Vagina (tissue), 2 donors: ENCODE measurements at regions not wholly inside any gene's neighbourhood (a gene's known extent, or its start where the extent isn't known, plus 50 kb on each side); places are given as distances from the start of the nearest gene placed in this dataset.
"Not testable (repeated sequence)": the region's sequence is repeated elsewhere in the genome, so short reads cannot be mapped to it uniquely, and the experiment has no call there.

Experiments used
- POLR2A ChIP-seq, 2 donors: fragments of 450-650 bp; IDR thresholded peaks; one replicate each; pipeline ENCODE4 v1.6.1; 2017; ENCODE audit warnings: antibody characterized with exemption in 2 of 2, mild to moderate bottlenecking in 2 of 2, moderate library complexity in 2 of 2
- TF ChIP-seq, protein P1 (sequence below), 3 experiments: fragments of 450-650 bp in 2 of 3; fragments of 200-600 bp in 1 of 3; sonication (generic) in 1 of 3; IDR thresholded peaks; one replicate each; pipeline ENCODE4 v1.5.1; 2017 to 2019; ENCODE audit warnings: antibody characterized with exemption in 3 of 3, mild to moderate bottlenecking in 2 of 3, moderate library complexity in 2 of 3

GRCh38 chr16:32865284-32865683 lies 189.3 kb upstream of the TP53TG3 start:
- TF ChIP-seq, protein P1, sequence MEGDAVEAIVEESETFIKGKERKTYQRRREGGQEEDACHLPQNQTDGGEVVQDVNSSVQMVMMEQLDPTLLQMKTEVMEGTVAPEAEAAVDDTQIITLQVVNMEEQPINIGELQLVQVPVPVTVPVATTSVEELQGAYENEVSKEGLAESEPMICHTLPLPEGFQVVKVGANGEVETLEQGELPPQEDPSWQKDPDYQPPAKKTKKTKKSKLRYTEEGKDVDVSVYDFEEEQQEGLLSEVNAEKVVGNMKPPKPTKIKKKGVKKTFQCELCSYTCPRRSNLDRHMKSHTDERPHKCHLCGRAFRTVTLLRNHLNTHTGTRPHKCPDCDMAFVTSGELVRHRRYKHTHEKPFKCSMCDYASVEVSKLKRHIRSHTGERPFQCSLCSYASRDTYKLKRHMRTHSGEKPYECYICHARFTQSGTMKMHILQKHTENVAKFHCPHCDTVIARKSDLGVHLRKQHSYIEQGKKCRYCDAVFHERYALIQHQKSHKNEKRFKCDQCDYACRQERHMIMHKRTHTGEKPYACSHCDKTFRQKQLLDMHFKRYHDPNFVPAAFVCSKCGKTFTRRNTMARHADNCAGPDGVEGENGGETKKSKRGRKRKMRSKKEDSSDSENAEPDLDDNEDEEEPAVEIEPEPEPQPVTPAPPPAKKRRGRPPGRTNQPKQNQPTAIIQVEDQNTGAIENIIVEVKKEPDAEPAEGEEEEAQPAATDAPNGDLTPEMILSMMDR (IDR thresholded peaks at IDR 0.05): not testable (repeated sequence)
- TF ChIP-seq POLR2A (IDR thresholded peaks at IDR 0.05): not testable (repeated sequence)
